ENCODE measurements at regions not wholly inside any gene's neighbourhood (a gene's known extent, or its start where the extent isn't known, plus 50 kb on each side); places are given as distances from the start of the nearest gene placed in this dataset.
A peak's percentile ranks its signal among the peaks of the same experiment; 100 is the strongest.

- Histone ChIP-seq H3K27me3 (no peaks in the 10 kb centered on the region), H3K9me3 (ENCODE audit: low read depth) (no peaks in the 10 kb centered on the region), H3K36me3 (no peaks in the 10 kb centered on the region), H3K4me3 (no peak overlapping the region), H3K4me1 (ENCODE audit: low read depth) (peaks cover 6% of the 10 kb centered on the region), H3K27ac (no peak overlapping the region)
- peak; percentile 30 to 64 for DNase-seq (ENCODE audit: low read depth in 1 of 2, low spot score in 1 of 2)
- no peak for TF ChIP-seq CTCF (IDR thresholded peaks at IDR 0.05; ENCODE audit: low read depth, low read length)
Observed at GRCh38 chrX:40434947-40435346, 145.8 kb upstream of the ATP6AP2 start.

- H3K36me3 ChIP-seq, result no peaks in the 10 kb centered on the region
- no peak for DNase-seq (ENCODE audit: low read depth in 1 of 2, low spot score in 1 of 2)
- H3K4me3 ChIP-seq, result no peak overlapping the region
- H3K27me3 ChIP-seq, result no peaks in the 10 kb centered on the region
- H3K9me3 ChIP-seq (ENCODE audit: low read depth), result no peaks in the 10 kb centered on the region
- no peak for TF ChIP-seq CTCF (IDR thresholded peaks at IDR 0.05; ENCODE audit: low read depth, low read length)
- H3K4me1 ChIP-seq (ENCODE audit: low read depth), result peaks cover 6% of the 10 kb centered on the region
- no peak overlapping the region for H3K27ac ChIP-seq
Observed at GRCh38 chrX:40434443-40434842, 146.3 kb upstream of the ATP6AP2 start.

- Histone ChIP-seq H3K27me3 (no peaks in the 10 kb centered on the region), H3K4me3 (no peak overlapping the region), H3K27ac (no peak overlapping the region), H3K36me3 (no peaks in the 10 kb centered on the region), H3K9me3 (ENCODE audit: low read depth) (no peaks in the 10 kb centered on the region), H3K4me1 (ENCODE audit: low read depth) (peaks cover 6% of the 10 kb centered on the region)
- DNase-seq (ENCODE audit: low read depth in 1 of 2, low spot score in 1 of 2), result no peak
- TF ChIP-seq CTCF (IDR thresholded peaks at IDR 0.05; ENCODE audit: low read depth, low read length), result no peak
Observed at GRCh38 chrX:40433160-40433559, 147.6 kb upstream of the ATP6AP2 start.

GRCh38 chrX:40424259-40424658, 156.5 kb upstream of the ATP6AP2 start:
- H3K27me3 ChIP-seq, result no peaks in the 10 kb centered on the region

GRCh38 chrX:40423299-40423698, 157.5 kb upstream of the ATP6AP2 start:
- Histone ChIP-seq H3K4me1 (ENCODE audit: low read depth) (no peaks in the 10 kb centered on the region), H3K9me3 (ENCODE audit: low read depth) (no peaks in the 10 kb centered on the region), H3K36me3 (no peaks in the 10 kb centered on the region), H3K4me3 (no peak overlapping the region), H3K27me3 (no peaks in the 10 kb centered on the region), H3K27ac (no peak overlapping the region)
- peak in 1 of 2 donors; percentile 24 for DNase-seq (ENCODE audit: low read depth in 1 of 2, low spot score in 1 of 2)
- TF ChIP-seq CTCF (IDR thresholded peaks at IDR 0.05; ENCODE audit: low read depth, low read length), result no peak

More at GRCh38 chrX:40424259-40424658, 156.5 kb upstream of the ATP6AP2 start:
- TF ChIP-seq CTCF (IDR thresholded peaks at IDR 0.05; ENCODE audit: low read depth, low read length), result no peak
- no peaks in the 10 kb centered on the region for H3K9me3 ChIP-seq (ENCODE audit: low read depth)
- H3K36me3 ChIP-seq, result no peaks in the 10 kb centered on the region
- no peaks in the 10 kb centered on the region for H3K4me1 ChIP-seq (ENCODE audit: low read depth)
- DNase-seq (ENCODE audit: low read depth in 1 of 2, low spot score in 1 of 2), result no peak
- no peak overlapping the region for H3K4me3 ChIP-seq
- H3K27ac ChIP-seq, result no peak overlapping the region

- no peak overlapping the region for H3K27ac ChIP-seq
- H3K4me3 ChIP-seq, result no peak overlapping the region
- no peak for TF ChIP-seq CTCF (IDR thresholded peaks at IDR 0.05; ENCODE audit: low read depth, low read length)
- no peaks in the 10 kb centered on the region for H3K9me3 ChIP-seq (ENCODE audit: low read depth)
- H3K36me3 ChIP-seq, result no peaks in the 10 kb centered on the region
- H3K4me1 ChIP-seq (ENCODE audit: low read depth), result no peaks in the 10 kb centered on the region
- no peaks in the 10 kb centered on the region for H3K27me3 ChIP-seq
- DNase-seq (ENCODE audit: low read depth in 1 of 2, low spot score in 1 of 2), result no peak
Observed at GRCh38 chrX:40422021-40422420, 158.7 kb upstream of the ATP6AP2 start.

Data from cardiac muscle cell (in vitro differentiated cells and primary cell).